ENCODE measurements at regions not wholly inside any gene's neighbourhood (a gene's known extent, or its start where the extent isn't known, plus 50 kb on each side); places are given as distances from the start of the nearest gene placed in this dataset.

- Mint-ChIP-seq H3K9me3 (no peaks in the 10 kb centered on the region), H3K27me3 (peaks cover 4% of the 10 kb centered on the region), H3K27ac (no peak overlapping the region), H3K4me3 (no peak overlapping the region), H3K36me3 (no peaks in the 10 kb centered on the region), H3K4me1 (ENCODE audit: unreplicated experiment) (peaks cover 26% of the 10 kb centered on the region)
- no peak for DNase-seq (ENCODE audit: extremely low spot score, unreplicated experiment)
- TF ChIP-seq CTCF (conservative IDR thresholded peaks at IDR 0.05) = no peak
Observed at GRCh38 chr12:123076604-123077297, 74.1 kb downstream of the PITPNM2 start.

GRCh38 chr12:123075646-123076171 is 75.2 kb downstream of the PITPNM2 start:
- H3K27ac Mint-ChIP-seq = peak overlapping the region; percentile 84
- peak overlapping the region; percentile 52 for H3K4me3 Mint-ChIP-seq
- no peaks in the 10 kb centered on the region for H3K36me3 Mint-ChIP-seq
- no peak for DNase-seq (ENCODE audit: extremely low spot score, unreplicated experiment)
- H3K4me1 Mint-ChIP-seq (ENCODE audit: unreplicated experiment) = peaks cover 26% of the 10 kb centered on the region
- no peaks in the 10 kb centered on the region for H3K9me3 Mint-ChIP-seq
- peak; percentile 27 for TF ChIP-seq CTCF (conservative IDR thresholded peaks at IDR 0.05)
- peaks cover 4% of the 10 kb centered on the region for H3K27me3 Mint-ChIP-seq

GRCh38 chr12:123075087-123075645 is 75.7 kb downstream of the PITPNM2 start:
- H3K27me3 Mint-ChIP-seq = peaks cover 4% of the 10 kb centered on the region

GRCh38 chr12:123073962-123074801 is 76.7 kb downstream of the PITPNM2 start:
- Mint-ChIP-seq H3K27me3 (peaks cover 4% of the 10 kb centered on the region), H3K36me3 (no peaks in the 10 kb centered on the region), H3K4me3 (no peak overlapping the region), H3K4me1 (ENCODE audit: unreplicated experiment) (peaks cover 26% of the 10 kb centered on the region), H3K9me3 (no peaks in the 10 kb centered on the region), H3K27ac (no peak overlapping the region)
- TF ChIP-seq CTCF (conservative IDR thresholded peaks at IDR 0.05) = no peak
- DNase-seq (ENCODE audit: extremely low spot score, unreplicated experiment) = no peak

More at GRCh38 chr12:123075087-123075645, 75.7 kb downstream of the PITPNM2 start:
- TF ChIP-seq CTCF (conservative IDR thresholded peaks at IDR 0.05) = no peak
- Mint-ChIP-seq H3K9me3 (no peaks in the 10 kb centered on the region), H3K4me3 (peak overlapping the region; percentile 52), H3K36me3 (no peaks in the 10 kb centered on the region), H3K4me1 (ENCODE audit: unreplicated experiment) (peaks cover 26% of the 10 kb centered on the region), H3K27ac (peak overlapping the region; percentile 84)
- no peak for DNase-seq (ENCODE audit: extremely low spot score, unreplicated experiment)

GRCh38 chr12:123073292-123073691 is 77.6 kb downstream of the PITPNM2 start:
- Mint-ChIP-seq H3K4me1 (ENCODE audit: unreplicated experiment) (peaks cover 26% of the 10 kb centered on the region), H3K27ac (no peak overlapping the region), H3K9me3 (no peaks in the 10 kb centered on the region), H3K27me3 (peaks cover 4% of the 10 kb centered on the region), H3K4me3 (no peak overlapping the region), H3K36me3 (no peaks in the 10 kb centered on the region)
- no peak for TF ChIP-seq CTCF (conservative IDR thresholded peaks at IDR 0.05)
- DNase-seq (ENCODE audit: extremely low spot score, unreplicated experiment) = no peak
